ENCODE measurements at regions not wholly inside any gene's neighbourhood (a gene's known extent, or its start where the extent isn't known, plus 50 kb on each side); places are given as distances from the start of the nearest gene placed in this dataset.

- peak; percentile 32 for DNase-seq (ENCODE audit: low read depth)
Observed at GRCh38 chrX:148363471-148364235, 136.8 kb upstream of the AFF2 start.

GRCh38 chrX:148365233-148365632 is 135.2 kb upstream of the AFF2 start:
- no peak for DNase-seq (ENCODE audit: low read depth)

- peak; percentile 86 for DNase-seq (ENCODE audit: low read depth)
Observed at GRCh38 chrX:148371291-148371690, 129.1 kb upstream of the AFF2 start.

GRCh38 chrX:148372925-148373324 is 127.5 kb upstream of the AFF2 start:
- no peak for DNase-seq (ENCODE audit: low read depth)

- DNase-seq (ENCODE audit: low read depth) = no peak
Observed at GRCh38 chrX:148376342-148376741, 124.1 kb upstream of the AFF2 start.

- no peak for DNase-seq (ENCODE audit: low read depth)
Observed at GRCh38 chrX:148380107-148380506, 120.3 kb upstream of the AFF2 start.

- peak; percentile 60 for DNase-seq (ENCODE audit: low read depth)
Observed at GRCh38 chrX:148380650-148381561, 119.5 kb upstream of the AFF2 start.

GRCh38 chrX:148381603-148382002 is 118.8 kb upstream of the AFF2 start:
- DNase-seq (ENCODE audit: low read depth) = no peak

GRCh38 chrX:148382983-148383382 is 117.4 kb upstream of the AFF2 start:
- DNase-seq (ENCODE audit: low read depth) = no peak

GRCh38 chrX:148385471-148385870 is 114.9 kb upstream of the AFF2 start:
- no peak for DNase-seq (ENCODE audit: low read depth)

GRCh38 chrX:148389629-148390028 is 110.8 kb upstream of the AFF2 start:
- DNase-seq (ENCODE audit: low read depth) = no peak

- peak; percentile 75 for DNase-seq (ENCODE audit: low read depth)
Observed at GRCh38 chrX:148412006-148412405, 88.4 kb upstream of the AFF2 start.

GRCh38 chrX:148416142-148416541 is 84.3 kb upstream of the AFF2 start:
- no peak for DNase-seq (ENCODE audit: low read depth)

GRCh38 chrX:148416931-148417330 is 83.5 kb upstream of the AFF2 start:
- peak; percentile 63 for DNase-seq (ENCODE audit: low read depth)

GRCh38 chrX:148417934-148418333 is 82.5 kb upstream of the AFF2 start:
- DNase-seq (ENCODE audit: low read depth) = peak; percentile 73

GRCh38 chrX:148422526-148422925 is 77.9 kb upstream of the AFF2 start:
- peak; percentile 52 for DNase-seq (ENCODE audit: low read depth)

GRCh38 chrX:148424570-148424969 is 75.8 kb upstream of the AFF2 start:
- no peak for DNase-seq (ENCODE audit: low read depth)

- no peak for DNase-seq (ENCODE audit: low read depth)
Observed at GRCh38 chrX:148426467-148426866, 74.0 kb upstream of the AFF2 start.

- no peak for DNase-seq (ENCODE audit: low read depth)
Observed at GRCh38 chrX:148441387-148441786, 59.0 kb upstream of the AFF2 start.

- no peak for DNase-seq (ENCODE audit: low read depth)
Observed at GRCh38 chrX:148443216-148443615, 57.2 kb upstream of the AFF2 start.

GRCh38 chrX:148448686-148449085 is 51.7 kb upstream of the AFF2 start:
- DNase-seq (ENCODE audit: low read depth) = peak; percentile 55
